HepG2 (cell line): ENCODE measurements at regions not wholly inside any gene's neighbourhood (a gene's known extent, or its start where the extent isn't known, plus 50 kb on each side); places are given as distances from the start of the nearest gene placed in this dataset.
A peak's percentile ranks its signal among the peaks of the same experiment; 100 is the strongest.

Experiments
- ATF2 ChIP-seq: sonication (generic); formaldehyde crosslinking; IDR thresholded peaks from 2 replicates; pipeline ENCODE4 v1.4.0; 2020; ENCODE audit warnings: missing genetic modification reagents
- ATF6 ChIP-seq: sonication (generic); formaldehyde crosslinking; conservative IDR thresholded peaks from 2 replicates; pipeline ENCODE4 v1.4.0; 2020; ENCODE audit warnings: missing genetic modification reagents
- CTCF ChIP-seq: sonication (generic); formaldehyde crosslinking; IDR thresholded peaks from 2 replicates; pipeline ENCODE4 v1.5.0; 2020; ENCODE audit warnings: mild to moderate bottlenecking, missing genetic modification reagents, moderate library complexity
- ETS1 ChIP-seq: sonication (generic); formaldehyde crosslinking; IDR thresholded peaks from 2 replicates; pipeline ENCODE4 v1.4.0; 2020; ENCODE audit warnings: missing genetic modification reagents
- MAFK ChIP-seq, 2 experiments: IDR thresholded peaks in 1 of 2; conservative IDR thresholded peaks in 1 of 2; 2 replicates each; pipeline ENCODE4 v1.6.1; 2011; ENCODE audit warnings: improper control_type of control experiment in 2 of 2, low read length in 2 of 2
- SNAPC2 ChIP-seq: sonication (generic); formaldehyde crosslinking; IDR thresholded peaks from 2 replicates; pipeline ENCODE4 v1.8.1; 2022; ENCODE audit warnings: mild to moderate bottlenecking, missing genetic modification reagents
- TAF1 ChIP-seq: sonication (generic); formaldehyde crosslinking; IDR thresholded peaks from 2 replicates; pipeline ENCODE4 v1.4.0; 2020; ENCODE audit warnings: missing genetic modification reagents
- ZNF383 ChIP-seq: sonication (generic); formaldehyde crosslinking; IDR thresholded peaks from 2 replicates; pipeline ENCODE4 v1.4.0; 2020; ENCODE audit warnings: missing genetic modification reagents, mild to moderate bottlenecking, borderline replicate concordance
- ZNF687 ChIP-seq: sonication (generic); formaldehyde crosslinking; IDR thresholded peaks from 2 replicates; pipeline ENCODE4 v1.5.1; 2020; ENCODE audit warnings: mild to moderate bottlenecking, missing genetic modification reagents, moderate library complexity

GRCh38 chr4:35725131-35725530, 519.2 kb downstream of the ARAP2 start:
- TF ChIP-seq ETS1 (no peak), MAFK (conservative IDR thresholded peaks at IDR 0.05 in 1 of 2, IDR thresholded peaks at IDR 0.05 in 1 of 2; ENCODE audit: low read length in 2 of 2) (no peak), ZNF383 (CRISPR knock-in tag) (no peak), CTCF (CRISPR knock-in tag) (peak; percentile 46; the same call in 1 of the 2 replicates), TAF1 (CRISPR knock-in tag) (no peak), SNAPC2 (no peak), ATF6 (CRISPR knock-in tag) (no peak), ATF2 (no peak), ZNF687 (CRISPR knock-in tag) (no peak)
